Gastroesophageal sphincter (tissue), 4 donors: ENCODE measurements at regions not wholly inside any gene's neighbourhood (a gene's known extent, or its start where the extent isn't known, plus 50 kb on each side); places are given as distances from the start of the nearest gene placed in this dataset.

ENCODE experiments used
- ATAC-seq: fragments of 150-250 bp; one replicate; pipeline ENCODE4 v1.9.1; 2016; ENCODE audit warnings: mild to moderate bottlenecking, moderate library complexity
- H3K27ac ChIP-seq, 4 donors: fragments of 200-600 bp; sonication (generic) in 3 of 4; 1 replicate in 3 of 4; 2 replicates in 1 of 4; pipeline ENCODE4 v1.5.1; 2016 to 2019
- H3K27me3 ChIP-seq: fragments of 200-600 bp; sonication (generic); one replicate; pipeline ENCODE4 v1.5.1; 2019
- H3K36me3 ChIP-seq, 2 donors: fragments of 200-600 bp; sonication (generic); one replicate each; pipeline ENCODE4 v1.5.1; 2019; ENCODE audit warnings: control low read depth in 1 of 2
- H3K4me1 ChIP-seq, 3 donors: fragments of 200-600 bp; sonication (generic); 1 replicate in 2 of 3; 2 replicates in 1 of 3; pipeline ENCODE4 v1.5.1; 2016 to 2019; ENCODE audit warnings: control low read depth in 2 of 3
- H3K4me3 ChIP-seq, 2 donors: fragments of 200-600 bp; sonication (generic); one replicate each; pipeline ENCODE4 v1.5.1; 2019; ENCODE audit warnings: mild to moderate bottlenecking in 1 of 2, moderate library complexity in 1 of 2
- H3K9me3 ChIP-seq, 3 donors: fragments of 200-600 bp; sonication (generic); one replicate each; pipeline ENCODE4 v1.5.1; 2017 to 2019; ENCODE audit warnings: control low read depth in 2 of 3
- EP300 ChIP-seq: sonication (generic); formaldehyde crosslinking; IDR thresholded peaks from one replicate; pipeline ENCODE4 v1.6.1; 2017; ENCODE audit warnings: antibody characterized with exemption, mild to moderate bottlenecking
- POLR2A ChIP-seq, 2 donors: fragments of 450-650 bp; IDR thresholded peaks; one replicate each; pipeline ENCODE4 v1.6.1; 2017; ENCODE audit warnings: antibody characterized with exemption in 2 of 2, mild to moderate bottlenecking in 2 of 2, moderate library complexity in 1 of 2
- POLR2AphosphoS5 ChIP-seq: sonication (generic); formaldehyde crosslinking; IDR thresholded peaks from one replicate; pipeline ENCODE4 v1.6.1; 2017; ENCODE audit warnings: antibody characterized with exemption
- WGBS, 2 donors: methylation state at CpG; one replicate each; pipeline ENCODE4 v1.1.5; 2018; ENCODE audit warnings: low coverage in 1 of 2; 5-methylcytosine and 5-hydroxymethylcytosine counted together
- TF ChIP-seq, protein P1 (sequence below), 4 experiments: fragments of 200-600 bp in 2 of 4; fragments of 450-650 bp in 2 of 4; sonication (generic) in 1 of 4; IDR thresholded peaks; one replicate each; pipeline ENCODE4 v1.5.1; 2017 to 2019; ENCODE audit warnings: antibody characterized with exemption in 4 of 4, mild to moderate bottlenecking in 2 of 4, moderate library complexity in 2 of 4

DNA sequence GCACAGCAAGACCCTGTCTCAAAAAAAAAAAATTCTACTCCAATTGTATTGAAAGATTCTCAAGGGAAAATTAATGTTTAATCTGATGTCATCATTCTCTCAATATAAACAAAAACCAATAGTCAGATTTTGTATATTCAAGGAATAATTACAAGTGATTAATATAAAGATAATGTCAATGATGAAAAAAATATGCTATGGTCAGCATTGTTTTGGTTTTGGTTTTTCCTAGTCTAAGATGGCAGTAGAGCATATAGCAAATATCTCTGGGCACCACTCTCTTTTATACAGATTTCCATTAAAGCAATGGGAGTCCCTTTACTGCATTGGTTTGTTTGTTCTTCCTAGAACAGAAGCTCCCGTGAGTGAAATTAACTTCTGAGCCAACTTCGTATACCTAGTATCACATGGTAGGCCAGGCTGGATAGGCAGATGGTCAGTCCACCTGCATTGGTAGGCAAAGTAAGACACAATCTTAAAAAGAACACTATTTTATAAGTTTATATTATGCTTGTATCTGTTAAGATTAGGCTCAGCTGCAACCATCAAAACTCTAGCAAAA lies 523.8 kb upstream of the JARID2 start:
- H3K36me3 ChIP-seq = no peaks in the 10 kb centered on the region
- peaks cover 0 to 12% (median 3%) of the 10 kb centered on the region in 3 donors for H3K4me1 ChIP-seq
- TF ChIP-seq, protein P1, sequence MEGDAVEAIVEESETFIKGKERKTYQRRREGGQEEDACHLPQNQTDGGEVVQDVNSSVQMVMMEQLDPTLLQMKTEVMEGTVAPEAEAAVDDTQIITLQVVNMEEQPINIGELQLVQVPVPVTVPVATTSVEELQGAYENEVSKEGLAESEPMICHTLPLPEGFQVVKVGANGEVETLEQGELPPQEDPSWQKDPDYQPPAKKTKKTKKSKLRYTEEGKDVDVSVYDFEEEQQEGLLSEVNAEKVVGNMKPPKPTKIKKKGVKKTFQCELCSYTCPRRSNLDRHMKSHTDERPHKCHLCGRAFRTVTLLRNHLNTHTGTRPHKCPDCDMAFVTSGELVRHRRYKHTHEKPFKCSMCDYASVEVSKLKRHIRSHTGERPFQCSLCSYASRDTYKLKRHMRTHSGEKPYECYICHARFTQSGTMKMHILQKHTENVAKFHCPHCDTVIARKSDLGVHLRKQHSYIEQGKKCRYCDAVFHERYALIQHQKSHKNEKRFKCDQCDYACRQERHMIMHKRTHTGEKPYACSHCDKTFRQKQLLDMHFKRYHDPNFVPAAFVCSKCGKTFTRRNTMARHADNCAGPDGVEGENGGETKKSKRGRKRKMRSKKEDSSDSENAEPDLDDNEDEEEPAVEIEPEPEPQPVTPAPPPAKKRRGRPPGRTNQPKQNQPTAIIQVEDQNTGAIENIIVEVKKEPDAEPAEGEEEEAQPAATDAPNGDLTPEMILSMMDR (IDR thresholded peaks at IDR 0.05) = no peak
- TF ChIP-seq POLR2AphosphoS5 (no peak), EP300 (no peak), POLR2A (IDR thresholded peaks at IDR 0.05) (no peak)
- ATAC-seq = no peak
- H3K9me3 ChIP-seq = no peaks in the 10 kb centered on the region
- WGBS, 2 donors = 72 to 93% methylated on average over 2 of the region's 2 CpGs
- H3K4me3 ChIP-seq = no peak overlapping the region
- no peaks in the 10 kb centered on the region for H3K27me3 ChIP-seq
- H3K27ac ChIP-seq = no peak overlapping the region

DNA sequence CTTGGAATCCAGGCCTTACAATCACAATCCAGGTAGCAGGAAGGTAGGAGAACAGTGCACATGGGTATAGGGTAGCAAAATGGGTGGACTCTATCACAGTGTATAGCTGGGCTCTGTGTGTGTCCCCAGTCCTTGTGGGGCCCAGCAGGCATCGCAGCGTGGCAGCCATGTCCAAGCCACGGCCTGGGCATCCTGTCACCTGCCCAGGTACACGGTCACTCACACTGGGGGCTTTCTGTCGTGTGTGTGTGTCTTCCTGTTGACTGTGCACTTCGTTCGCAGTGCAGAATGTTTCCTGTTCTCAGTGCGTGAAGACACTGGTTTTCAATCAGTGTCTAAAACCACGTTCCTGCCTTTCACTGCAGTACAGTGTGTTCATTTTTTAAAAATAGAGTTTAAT lies 523.2 kb upstream of the JARID2 start:
- no peak for TF ChIP-seq POLR2AphosphoS5
- TF ChIP-seq, protein P1 (IDR thresholded peaks at IDR 0.05) = no peak
- no peak for TF ChIP-seq POLR2A (IDR thresholded peaks at IDR 0.05)
- no peak for TF ChIP-seq EP300
- 63 to 86% methylated on average over 1 to 3 of the region's 9 CpGs for WGBS, 2 donors
- Histone ChIP-seq H3K36me3 (no peaks in the 10 kb centered on the region), H3K4me1 (peaks cover 0 to 12% (median 3%) of the 10 kb centered on the region in 3 donors), H3K27me3 (no peaks in the 10 kb centered on the region), H3K4me3 (no peak overlapping the region), H3K9me3 (no peaks in the 10 kb centered on the region), H3K27ac (no peak overlapping the region)
- ATAC-seq = no peak

DNA sequence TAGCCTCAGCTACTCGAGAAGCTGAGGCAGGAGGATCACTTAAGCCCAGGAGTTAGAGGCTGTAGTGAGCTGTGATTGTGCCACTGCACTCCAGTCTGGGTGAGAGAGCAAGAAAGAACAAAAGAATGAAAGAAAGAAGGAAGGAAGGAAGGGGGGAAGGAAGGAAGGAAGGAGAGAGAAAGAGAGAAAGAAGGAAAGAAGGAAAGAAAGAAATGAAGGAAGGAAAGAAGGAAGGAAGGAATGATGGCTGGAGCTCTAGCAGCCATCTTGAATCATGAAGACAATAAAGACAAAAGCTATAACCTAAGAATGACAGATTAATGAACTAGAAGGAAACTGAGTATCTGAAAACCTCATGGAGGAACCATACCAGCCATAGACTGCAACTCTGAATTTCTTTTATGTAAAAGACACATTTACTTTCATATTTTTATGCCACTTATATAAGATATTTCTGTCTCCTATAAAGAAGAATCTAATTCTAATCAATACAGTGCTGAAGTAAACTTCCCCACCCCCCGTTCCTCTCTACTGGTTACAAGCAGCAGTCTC lies 522.3 kb upstream of the JARID2 start:
- peaks cover 0 to 12% (median 3%) of the 10 kb centered on the region in 3 donors for H3K4me1 ChIP-seq
- H3K9me3 ChIP-seq = no peaks in the 10 kb centered on the region
- no peak for ATAC-seq
- H3K27me3 ChIP-seq = no peaks in the 10 kb centered on the region
- H3K36me3 ChIP-seq = no peaks in the 10 kb centered on the region
- 83 to 100% methylated on average over 2 of the region's 2 CpGs for WGBS, 2 donors
- no peak overlapping the region for H3K27ac ChIP-seq
- H3K4me3 ChIP-seq = no peak overlapping the region
- TF ChIP-seq EP300 (no peak), POLR2AphosphoS5 (no peak)

DNA sequence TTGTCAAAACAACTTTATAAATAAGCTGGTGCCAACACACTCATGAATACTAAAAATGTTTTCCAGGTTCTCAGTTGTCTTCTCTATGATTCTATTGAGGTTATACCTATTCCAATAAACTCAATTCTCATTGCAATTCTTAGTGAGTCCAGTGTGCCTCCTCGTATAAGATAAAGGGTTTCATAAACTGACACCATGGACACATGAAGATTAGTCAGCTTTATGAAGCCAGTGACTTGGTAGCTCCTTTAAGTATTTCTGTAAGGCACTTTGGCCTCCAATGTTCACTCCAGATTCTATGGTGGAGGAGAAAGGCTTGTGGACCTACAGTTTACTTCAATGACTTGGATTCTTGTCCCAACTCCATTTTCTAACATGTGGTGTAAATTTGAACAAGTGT lies 521.3 kb upstream of the JARID2 start:
- Histone ChIP-seq H3K4me3 (no peak overlapping the region), H3K9me3 (no peaks in the 10 kb centered on the region), H3K4me1 (peaks cover 0 to 12% (median 3%) of the 10 kb centered on the region in 3 donors), H3K27ac (no peak overlapping the region), H3K36me3 (no peaks in the 10 kb centered on the region), H3K27me3 (no peaks in the 10 kb centered on the region)
- TF ChIP-seq POLR2AphosphoS5 (no peak), EP300 (no peak), POLR2A (IDR thresholded peaks at IDR 0.05) (no peak)
- TF ChIP-seq, protein P1 (IDR thresholded peaks at IDR 0.05) = no peak
- 100% methylated on average over 1 of the region's 1 CpG for WGBS, 2 donors
- ATAC-seq = no peak

DNA sequence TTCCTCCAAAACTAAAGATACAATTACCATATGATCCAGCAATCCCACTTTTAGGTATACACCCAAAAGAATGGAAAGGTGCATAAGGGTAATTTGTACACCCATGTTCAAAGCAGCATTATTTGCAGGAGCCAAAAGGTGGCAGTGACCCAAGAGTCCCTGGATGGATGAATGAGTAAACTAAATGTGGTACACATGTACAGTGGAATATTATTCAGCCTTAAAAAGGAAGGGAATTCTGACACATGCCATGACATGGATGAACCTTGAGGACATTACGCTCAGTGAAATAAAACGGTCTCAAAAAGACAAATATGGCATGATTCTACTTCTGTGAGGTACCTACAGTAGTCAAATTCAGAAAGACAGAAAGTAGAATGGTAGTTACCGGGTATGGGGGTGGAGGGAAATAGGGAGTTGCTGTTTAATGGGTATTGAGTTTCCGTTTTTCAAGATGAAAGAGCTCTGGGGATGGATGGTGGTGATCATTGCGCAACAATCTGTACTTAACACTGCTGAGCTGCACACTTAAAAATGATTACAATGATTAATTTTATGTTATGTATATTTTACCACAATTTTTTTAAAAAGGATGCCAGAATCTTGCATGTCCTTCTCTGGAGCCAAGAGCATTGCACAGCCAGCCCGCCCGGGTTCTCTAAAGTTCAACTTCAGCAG lies 518.9 kb upstream of the JARID2 start:
- no peaks in the 10 kb centered on the region for H3K36me3 ChIP-seq
- TF ChIP-seq EP300 (no peak), POLR2A (IDR thresholded peaks at IDR 0.05) (no peak), POLR2AphosphoS5 (no peak)
- TF ChIP-seq, protein P1 (IDR thresholded peaks at IDR 0.05) = no peak
- H3K9me3 ChIP-seq = no peaks in the 10 kb centered on the region
- H3K27ac ChIP-seq = no peak overlapping the region
- H3K4me1 ChIP-seq = peaks cover 0 to 6% (median 0%) of the 10 kb centered on the region in 3 donors
- no peaks in the 10 kb centered on the region for H3K27me3 ChIP-seq
- no peak overlapping the region for H3K4me3 ChIP-seq
- peak; percentile 39 for ATAC-seq
- 90 to 93% methylated on average over 3 to 7 of the region's 7 CpGs for WGBS, 2 donors
